Testis (tissue), 2 donors: ENCODE measurements at regions not wholly inside any gene's neighbourhood (a gene's known extent, or its start where the extent isn't known, plus 50 kb on each side); places are given as distances from the start of the nearest gene placed in this dataset.

Experiments used
- CTCF ChIP-seq, 3 experiments: fragments of 450-650 bp in 2 of 3; fragments of 200-600 bp in 1 of 3; sonication (generic) in 1 of 3; IDR thresholded peaks; one replicate each; pipeline ENCODE4 v1.5.1; 2016 to 2019; ENCODE audit warnings: antibody characterized with exemption in 3 of 3, mild to moderate bottlenecking in 2 of 3, moderate library complexity in 1 of 3
- POLR2A ChIP-seq: fragments of 450-650 bp; IDR thresholded peaks from one replicate; pipeline ENCODE4 v1.6.1; 2017; ENCODE audit warnings: antibody characterized with exemption, mild to moderate bottlenecking, moderate library complexity

DNA sequence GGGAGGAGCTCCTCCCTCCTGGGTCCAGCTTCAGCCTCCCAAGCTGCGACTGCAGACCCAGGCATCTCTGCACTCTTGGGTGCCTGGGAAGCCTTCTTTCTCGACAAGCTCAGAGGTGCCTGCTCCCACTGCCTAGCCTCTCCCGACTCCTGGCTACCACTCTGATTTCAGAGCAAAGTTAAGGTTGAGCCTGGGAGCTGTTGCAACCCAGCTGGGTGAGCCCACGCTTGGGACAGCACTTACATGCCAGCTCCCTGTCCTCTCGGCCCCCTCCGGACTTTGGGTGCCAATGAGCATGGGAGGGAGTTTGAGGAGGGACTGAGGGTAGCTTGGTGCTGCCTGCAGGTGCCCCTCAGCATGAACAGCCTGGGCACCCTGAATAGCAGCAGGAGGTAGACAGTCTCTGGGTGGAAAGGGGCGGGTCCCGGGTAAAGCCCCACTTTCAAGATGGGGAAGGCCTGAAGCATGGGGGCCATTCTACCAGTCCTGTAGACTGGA lies 1383.4 kb upstream of the PCDH20 start:
- TF ChIP-seq CTCF (IDR thresholded peaks at IDR 0.05), result no peak
- no peak for TF ChIP-seq POLR2A
